ENCODE measurements at regions not wholly inside any gene's neighbourhood (a gene's known extent, or its start where the extent isn't known, plus 50 kb on each side); places are given as distances from the start of the nearest gene placed in this dataset.

- TF ChIP-seq ZBTB4 (CRISPR knock-in tag; IDR thresholded peaks at IDR 0.05; ENCODE audit: borderline replicate concordance): no peak
- no peak for TF ChIP-seq HOXD1 (CRISPR knock-in tag; IDR thresholded peaks at IDR 0.05)
Measured at GRCh38 chr11:103537904-103538502, 428.8 kb downstream of the DYNC2H1 start (continued).

- Histone ChIP-seq H4K20me1 (ENCODE audit: insufficient read depth, low read length) (no peaks in the 10 kb centered on the region), H3K9me3 (ENCODE audit: low read length) (peaks cover 21% of the 10 kb centered on the region), H3K36me3 (replicated peaks in 1 of 2; ENCODE audit: control insufficient read depth in 1 of 2, insufficient read depth in 2 of 2, low read length in 2 of 2) (no peaks in the 10 kb centered on the region), H2AFZ (ENCODE audit: low read length) (no peak overlapping the region), H3K79me2 (ENCODE audit: insufficient read depth, low read length) (no peaks in the 10 kb centered on the region), H3K27me3 (ENCODE audit: control insufficient read depth in 1 of 2, insufficient read depth in 2 of 2, low read length in 2 of 2) (no peaks in the 10 kb centered on the region), H3K4me1 (ENCODE audit: insufficient read depth, low read length) (no peaks in the 10 kb centered on the region), H3K27ac (ENCODE audit: extremely low read length, insufficient read depth, low read length) (no peak overlapping the region), H3K4me2 (ENCODE audit: low read depth, low read length) (no peak overlapping the region), H3K9ac (ENCODE audit: insufficient read depth, low read depth, low read length) (no peak overlapping the region), H3K4me3 (replicated peaks in 1 of 3; ENCODE audit: insufficient read depth in 1 of 3, low read depth in 2 of 3, low read length in 3 of 3) (no peak overlapping the region)
- DNase-seq (ENCODE audit: low spot score): no peak
- FAIRE-seq: no peak
- TF ChIP-seq MAFK (conservative IDR thresholded peaks at IDR 0.05 in 1 of 2, IDR thresholded peaks at IDR 0.05 in 1 of 2; ENCODE audit: low read length in 2 of 2) (peak; percentile 61 to 87; a peak in 3 of 4 replicates), GZF1 (CRISPR knock-in tag; IDR thresholded peaks at IDR 0.05) (no peak), MAFF (IDR thresholded peaks at IDR 0.05; ENCODE audit: low read depth, low read length) (peak; percentile 73)
- BruUV-seq (replicated peaks): no TSS peak
- intact Hi-C loops (cut with micrococcal nuclease; ENCODE audit: unreplicated experiment) (no loop called here), in situ Hi-C loops (cut with HindIII; ENCODE audit: extremely low pct_ligation_motif_present, low pct_unique_long_range_greater_than_20kb) (no loop called here)
- POLR2A ChIA-PET: no interaction called here
- ATAC-seq: no peak
- CTCF ChIA-PET (ENCODE audit: low intra/inter-chr PET ratio, low total read pairs): no interaction called here
Measured at GRCh38 chr11:103539166-103539565, 429.9 kb downstream of the DYNC2H1 start.

Measured in HepG2 (cell line).